HEK293T (cell line): ENCODE measurements at regions not wholly inside any gene's neighbourhood (a gene's known extent, or its start where the extent isn't known, plus 50 kb on each side); places are given as distances from the start of the nearest gene placed in this dataset.

Experiments
- CTCF ChIA-PET: fragments of 350-600 bp; formaldehyde crosslinking; extraction: SDS; loops from one replicate; lab custom pipeline; 2021; ENCODE audit warnings: antibody characterized with exemption, inconsistent platforms; lab: Yijun Ruan, JAX
- POLR2A ChIA-PET: fragments of 350-600 bp; formaldehyde crosslinking; extraction: SDS; loops from one replicate; lab custom pipeline; 2020; ENCODE audit warnings: antibody characterized with exemption, inconsistent platforms; lab: Yijun Ruan, JAX
- DNase-seq: peaks from one replicate; pipeline ENCODE4 v3.0.0; 2012; ENCODE audit warnings: mixed read lengths; ENCODE audit errors: extremely low spot score
- ARNT ChIP-seq: fragments of 450-650 bp; IDR thresholded peaks from 2 replicates; pipeline ENCODE4 v1.6.1; 2017; ENCODE audit warnings: mild to moderate bottlenecking
- BHLHE40 ChIP-seq: fragments of 450-650 bp; IDR thresholded peaks from 2 replicates; pipeline ENCODE4 v1.6.1; 2016; ENCODE audit warnings: mild to moderate bottlenecking, moderate library complexity, borderline replicate concordance
- CTBP1 ChIP-seq: fragments of 450-650 bp; IDR thresholded peaks from 2 replicates; pipeline ENCODE4 v1.6.1; 2016; ENCODE audit warnings: borderline replicate concordance
- ELF4 ChIP-seq: fragments of 450-650 bp; IDR thresholded peaks from 2 replicates; pipeline ENCODE4 v1.6.1; 2017; ENCODE audit warnings: antibody characterized with exemption
- FOXA1 ChIP-seq: fragments of 450-650 bp; IDR thresholded peaks from 2 replicates; pipeline ENCODE4 v1.6.1; 2016; ENCODE audit warnings: mild to moderate bottlenecking
- FOXK2 ChIP-seq: fragments of 450-650 bp; IDR thresholded peaks from 2 replicates; pipeline ENCODE4 v1.6.1; 2016; ENCODE audit warnings: mild to moderate bottlenecking
- FOXM1 ChIP-seq: fragments of 450-650 bp; IDR thresholded peaks from 2 replicates; pipeline ENCODE4 v1.6.1; 2017; ENCODE audit warnings: mild to moderate bottlenecking, borderline replicate concordance
- HDGF ChIP-seq: fragments of 450-650 bp; IDR thresholded peaks from 2 replicates; pipeline ENCODE4 v1.6.1; 2017; ENCODE audit warnings: antibody characterized with exemption, borderline replicate concordance
- L3MBTL2 ChIP-seq: fragments of 450-650 bp; conservative IDR thresholded peaks from 2 replicates; pipeline ENCODE4 v1.6.1; 2016; ENCODE audit warnings: mild to moderate bottlenecking
- LEF1 ChIP-seq: fragments of 450-650 bp; IDR thresholded peaks from 2 replicates; pipeline ENCODE4 v1.6.1; 2017; ENCODE audit warnings: mild to moderate bottlenecking, borderline replicate concordance
- NFRKB ChIP-seq: fragments of 450-650 bp; IDR thresholded peaks from 2 replicates; pipeline ENCODE4 v1.6.1; 2016; ENCODE audit warnings: mild to moderate bottlenecking, moderate library complexity
- PKNOX1 ChIP-seq: fragments of 450-650 bp; IDR thresholded peaks from 2 replicates; pipeline ENCODE4 v1.6.1; 2016
- SP1 ChIP-seq: fragments of 450-650 bp; IDR thresholded peaks from 2 replicates; pipeline ENCODE4 v1.6.1; 2017
- SUZ12 ChIP-seq: fragments of 450-650 bp; IDR thresholded peaks from 2 replicates; pipeline ENCODE4 v1.6.1; 2016; ENCODE audit warnings: mild to moderate bottlenecking
- TARDBP ChIP-seq: fragments of 450-650 bp; IDR thresholded peaks from 2 replicates; pipeline ENCODE4 v1.6.1; 2016
- ZNF384 ChIP-seq: fragments of 450-650 bp; IDR thresholded peaks from 2 replicates; pipeline ENCODE4 v1.6.1; 2016

- CTCF ChIA-PET, result no interaction called here
- DNase-seq, result no peak
- POLR2A ChIA-PET, result no interaction called here
- TF ChIP-seq PKNOX1, result no peak
- TF ChIP-seq TARDBP, result no peak
- no peak for TF ChIP-seq NFRKB
- no peak for TF ChIP-seq FOXA1
- TF ChIP-seq HDGF, result no peak
- no peak for TF ChIP-seq FOXM1
- no peak for TF ChIP-seq ARNT
- TF ChIP-seq CTBP1, result no peak
- no peak for TF ChIP-seq ZNF384
- no peak for TF ChIP-seq SUZ12
- no peak for TF ChIP-seq FOXK2
- no peak for TF ChIP-seq L3MBTL2
- TF ChIP-seq SP1, result no peak
- TF ChIP-seq ELF4, result no peak
- TF ChIP-seq BHLHE40, result no peak
- TF ChIP-seq LEF1, result no peak
These were observed 399.6 kb upstream of the TUSC1 start for GRCh38 chr9:26077860-26078259.

- ChIA-PET CTCF (no interaction called here), POLR2A (no interaction called here)
- TF ChIP-seq SP1, result no peak
- TF ChIP-seq NFRKB, result no peak
- no peak for DNase-seq
These were observed 389.4 kb upstream of the TUSC1 start for GRCh38 chr9:26067608-26068007.

DNA sequence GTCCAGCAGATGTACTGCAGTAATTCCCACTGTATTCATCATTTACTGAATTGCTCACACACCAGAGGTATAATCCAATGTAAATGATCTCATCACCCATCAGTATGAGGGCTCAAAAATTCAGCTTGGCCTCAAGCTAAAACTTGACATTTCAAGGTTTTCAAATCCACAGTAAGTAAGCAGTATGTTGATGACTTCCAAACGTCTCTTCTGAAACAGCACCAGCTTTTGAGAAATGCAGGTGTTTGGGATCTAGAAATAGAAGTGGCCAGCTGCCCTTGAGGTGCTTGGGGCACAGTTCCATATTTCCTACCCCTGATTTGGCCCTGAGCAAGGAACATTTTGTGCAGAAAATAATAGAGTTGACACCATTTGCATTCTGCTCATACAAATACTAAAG is 388.0 kb upstream of the TUSC1 start:
- ChIA-PET CTCF (no interaction called here), POLR2A (no interaction called here)
- no peak for DNase-seq
- no peak for TF ChIP-seq NFRKB
- TF ChIP-seq ELF4, result no peak
- no peak for TF ChIP-seq PKNOX1
- no peak for TF ChIP-seq FOXM1
- no peak for TF ChIP-seq CTBP1
- no peak for TF ChIP-seq ZNF384
- TF ChIP-seq L3MBTL2, result no peak
- no peak for TF ChIP-seq ARNT
- TF ChIP-seq HDGF, result no peak
- TF ChIP-seq TARDBP, result no peak

DNA sequence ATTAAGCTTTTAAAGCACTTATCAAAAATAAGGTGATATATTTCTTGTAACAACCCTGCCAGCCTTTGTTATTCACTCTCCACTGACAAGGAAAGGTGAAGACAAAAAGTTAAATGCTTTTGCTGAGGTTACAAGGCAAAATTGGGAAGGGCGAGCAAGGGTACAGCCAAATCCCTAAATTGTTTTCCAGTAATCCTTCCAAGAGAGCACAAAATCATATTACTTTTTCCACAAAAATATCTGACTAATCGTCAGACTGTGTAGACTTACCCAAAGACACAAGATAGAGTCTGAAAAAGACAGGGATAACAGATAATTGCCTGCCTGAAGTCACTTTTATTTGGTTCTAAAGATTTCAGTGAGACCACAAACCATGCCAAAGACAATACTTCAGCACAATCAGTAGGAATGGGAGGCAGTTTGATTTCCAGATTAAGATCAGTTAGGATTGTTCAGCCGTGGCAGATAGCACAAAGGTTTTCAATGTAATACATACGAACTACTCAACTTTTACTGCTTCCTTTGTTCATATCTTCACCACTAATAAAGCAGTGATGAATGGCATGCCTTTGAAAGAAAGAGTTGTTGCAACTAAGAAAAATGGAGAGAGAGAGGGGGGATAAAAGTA is 383.8 kb upstream of the TUSC1 start:
- ChIA-PET CTCF (no interaction called here), POLR2A (no interaction called here)
- TF ChIP-seq BHLHE40 (no peak), FOXM1 (no peak), ELF4 (no peak), L3MBTL2 (no peak), SUZ12 (no peak), HDGF (no peak), CTBP1 (no peak), NFRKB (no peak), PKNOX1 (no peak), FOXK2 (no peak), ZNF384 (no peak), LEF1 (no peak), ARNT (no peak), TARDBP (no peak), SP1 (no peak)
- no peak for DNase-seq

- TF ChIP-seq FOXK2 (no peak), ELF4 (no peak), PKNOX1 (no peak), NFRKB (no peak), TARDBP (no peak), FOXA1 (no peak), ZNF384 (no peak), CTBP1 (no peak), FOXM1 (no peak)
- POLR2A ChIA-PET, result no interaction called here
- CTCF ChIA-PET, result no interaction called here
- DNase-seq, result no peak
These were observed 380.1 kb upstream of the TUSC1 start for GRCh38 chr9:26058111-26058895.

DNA sequence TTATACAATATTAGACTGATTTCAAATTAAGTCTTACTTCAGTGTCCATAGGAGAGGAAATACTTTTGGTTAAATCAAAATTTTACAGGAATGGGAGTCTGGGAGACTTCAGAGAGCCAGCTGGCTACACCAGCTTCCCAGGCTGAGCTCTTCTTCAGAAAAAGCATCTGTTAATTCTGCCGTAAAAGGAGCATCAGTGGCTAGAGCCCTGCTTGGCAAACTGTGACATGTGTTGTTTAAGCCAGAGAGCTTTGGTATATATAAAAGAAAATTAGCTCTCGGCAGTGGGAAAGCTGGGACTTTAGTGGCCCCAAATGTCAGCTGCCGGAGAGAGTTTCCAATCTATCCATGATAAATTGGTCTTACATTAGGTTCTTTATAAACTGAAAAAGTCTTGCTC is 378.8 kb upstream of the TUSC1 start:
- TF ChIP-seq FOXA1 (no peak), CTBP1 (no peak), L3MBTL2 (no peak), SUZ12 (no peak), LEF1 (no peak), ZNF384 (no peak), SP1 (no peak), PKNOX1 (no peak), ELF4 (no peak), TARDBP (no peak), FOXK2 (no peak), FOXM1 (no peak), BHLHE40 (no peak)
- CTCF ChIA-PET, result interaction anchor here (0.7 kb wide), 1 partner anchor 1251 kb away, joined by 3 read pairs; no protein-coding TSS in a partner anchor
- no peak for DNase-seq
- POLR2A ChIA-PET, result no interaction called here
